ENCODE measurements at regions not wholly inside any gene's neighbourhood (a gene's known extent, or its start where the extent isn't known, plus 50 kb on each side); places are given as distances from the start of the nearest gene placed in this dataset.

- no peak overlapping the region for H3K4me3 ChIP-seq (ENCODE audit: insufficient read length, low read depth)
- no peaks in the 10 kb centered on the region for H3K36me3 ChIP-seq (ENCODE audit: insufficient read depth, insufficient read length, low read length)
- DNase-seq (ENCODE audit: low read depth, low spot score): no peak
- peaks cover 9% of the 10 kb centered on the region for H3K27me3 ChIP-seq (ENCODE audit: insufficient read depth, insufficient read length)
- H3K9ac ChIP-seq (ENCODE audit: insufficient read length, low read depth): no peak overlapping the region
- TF ChIP-seq SUZ12 (IDR thresholded peaks at IDR 0.05; ENCODE audit: extremely low read depth, insufficient read depth, insufficient read length) (no peak), YY1 (IDR thresholded peaks at IDR 0.05; ENCODE audit: insufficient read depth, insufficient read length) (no peak), ZNF274 (IDR thresholded peaks at IDR 0.05; ENCODE audit: low read depth, low read length) (no peak)
- H3K4me1 ChIP-seq (ENCODE audit: insufficient read depth, insufficient read length): no peaks in the 10 kb centered on the region
- H3K9me3 ChIP-seq (ENCODE audit: insufficient read depth, low read length): no peaks in the 10 kb centered on the region
These were observed 137.6 kb upstream of the LPCAT1 start for GRCh38 chr5:1661311-1661710.

- no peaks in the 10 kb centered on the region for H3K36me3 ChIP-seq (ENCODE audit: insufficient read depth, insufficient read length, low read length)
- no peak for DNase-seq (ENCODE audit: low read depth, low spot score)
- TF ChIP-seq ZNF274 (IDR thresholded peaks at IDR 0.05; ENCODE audit: low read depth, low read length) (no peak), YY1 (IDR thresholded peaks at IDR 0.05; ENCODE audit: insufficient read depth, insufficient read length) (no peak), SUZ12 (IDR thresholded peaks at IDR 0.05; ENCODE audit: extremely low read depth, insufficient read depth, insufficient read length) (no peak)
- H3K9ac ChIP-seq (ENCODE audit: insufficient read length, low read depth): no peak overlapping the region
- no peak overlapping the region for H3K4me3 ChIP-seq (ENCODE audit: insufficient read length, low read depth)
- H3K9me3 ChIP-seq (ENCODE audit: insufficient read depth, low read length): no peaks in the 10 kb centered on the region
- H3K27me3 ChIP-seq (ENCODE audit: insufficient read depth, insufficient read length): peaks cover 7% of the 10 kb centered on the region
- H3K4me1 ChIP-seq (ENCODE audit: insufficient read depth, insufficient read length): no peaks in the 10 kb centered on the region
These were observed 136.8 kb upstream of the LPCAT1 start for GRCh38 chr5:1660511-1660910.

- Histone ChIP-seq H3K36me3 (ENCODE audit: insufficient read depth, insufficient read length, low read length) (no peaks in the 10 kb centered on the region), H3K27me3 (ENCODE audit: insufficient read depth, insufficient read length) (peaks cover 10% of the 10 kb centered on the region), H3K9ac (ENCODE audit: insufficient read length, low read depth) (no peak overlapping the region), H3K4me3 (ENCODE audit: insufficient read length, low read depth) (no peak overlapping the region), H3K4me1 (ENCODE audit: insufficient read depth, insufficient read length) (no peaks in the 10 kb centered on the region), H3K9me3 (ENCODE audit: insufficient read depth, low read length) (no peaks in the 10 kb centered on the region)
- DNase-seq (ENCODE audit: low read depth, low spot score): no peak
- no peak for TF ChIP-seq SUZ12 (IDR thresholded peaks at IDR 0.05; ENCODE audit: extremely low read depth, insufficient read depth, insufficient read length)
- TF ChIP-seq ZNF274 (IDR thresholded peaks at IDR 0.05; ENCODE audit: low read depth, low read length): no peak
- no peak for TF ChIP-seq YY1 (IDR thresholded peaks at IDR 0.05; ENCODE audit: insufficient read depth, insufficient read length)
These were observed 136.2 kb upstream of the LPCAT1 start for GRCh38 chr5:1660001-1660400.

- H3K9me3 ChIP-seq (ENCODE audit: insufficient read depth, low read length): no peaks in the 10 kb centered on the region
- DNase-seq (ENCODE audit: low read depth, low spot score): no peak
- no peak overlapping the region for H3K9ac ChIP-seq (ENCODE audit: insufficient read length, low read depth)
- TF ChIP-seq YY1 (IDR thresholded peaks at IDR 0.05; ENCODE audit: insufficient read depth, insufficient read length) (no peak), SUZ12 (IDR thresholded peaks at IDR 0.05; ENCODE audit: extremely low read depth, insufficient read depth, insufficient read length) (no peak), ZNF274 (IDR thresholded peaks at IDR 0.05; ENCODE audit: low read depth, low read length) (no peak)
- H3K36me3 ChIP-seq (ENCODE audit: insufficient read depth, insufficient read length, low read length): no peaks in the 10 kb centered on the region
- peaks cover 16% of the 10 kb centered on the region for H3K27me3 ChIP-seq (ENCODE audit: insufficient read depth, insufficient read length)
- H3K4me1 ChIP-seq (ENCODE audit: insufficient read depth, insufficient read length): no peaks in the 10 kb centered on the region
- no peak overlapping the region for H3K4me3 ChIP-seq (ENCODE audit: insufficient read length, low read depth)
These were observed 135.6 kb upstream of the LPCAT1 start for GRCh38 chr5:1659100-1659981.

- no peaks in the 10 kb centered on the region for H3K4me1 ChIP-seq (ENCODE audit: insufficient read depth, insufficient read length)
- no peak overlapping the region for H3K9ac ChIP-seq (ENCODE audit: insufficient read length, low read depth)
- no peaks in the 10 kb centered on the region for H3K36me3 ChIP-seq (ENCODE audit: insufficient read depth, insufficient read length, low read length)
- H3K4me3 ChIP-seq (ENCODE audit: insufficient read length, low read depth): no peak overlapping the region
- H3K27me3 ChIP-seq (ENCODE audit: insufficient read depth, insufficient read length): peaks cover 20% of the 10 kb centered on the region
- H3K9me3 ChIP-seq (ENCODE audit: insufficient read depth, low read length): no peaks in the 10 kb centered on the region
- DNase-seq (ENCODE audit: low read depth, low spot score): no peak
- no peak for TF ChIP-seq ZNF274 (IDR thresholded peaks at IDR 0.05; ENCODE audit: low read depth, low read length)
- TF ChIP-seq SUZ12 (IDR thresholded peaks at IDR 0.05; ENCODE audit: extremely low read depth, insufficient read depth, insufficient read length): no peak
- no peak for TF ChIP-seq YY1 (IDR thresholded peaks at IDR 0.05; ENCODE audit: insufficient read depth, insufficient read length)
These were observed 134.9 kb upstream of the LPCAT1 start for GRCh38 chr5:1658665-1659064.

- no peaks in the 10 kb centered on the region for H3K9me3 ChIP-seq (ENCODE audit: insufficient read depth, low read length)
- no peak for DNase-seq (ENCODE audit: low read depth, low spot score)
- no peaks in the 10 kb centered on the region for H3K4me1 ChIP-seq (ENCODE audit: insufficient read depth, insufficient read length)
- no peak for TF ChIP-seq SUZ12 (IDR thresholded peaks at IDR 0.05; ENCODE audit: extremely low read depth, insufficient read depth, insufficient read length)
- no peak for TF ChIP-seq YY1 (IDR thresholded peaks at IDR 0.05; ENCODE audit: insufficient read depth, insufficient read length)
- TF ChIP-seq ZNF274 (IDR thresholded peaks at IDR 0.05; ENCODE audit: low read depth, low read length): no peak
- H3K36me3 ChIP-seq (ENCODE audit: insufficient read depth, insufficient read length, low read length): no peaks in the 10 kb centered on the region
- H3K27me3 ChIP-seq (ENCODE audit: insufficient read depth, insufficient read length): peaks cover 34% of the 10 kb centered on the region
- no peak overlapping the region for H3K9ac ChIP-seq (ENCODE audit: insufficient read length, low read depth)
- H3K4me3 ChIP-seq (ENCODE audit: insufficient read length, low read depth): no peak overlapping the region
These were observed 133.5 kb upstream of the LPCAT1 start for GRCh38 chr5:1657161-1657741.

- H3K36me3 ChIP-seq (ENCODE audit: insufficient read depth, insufficient read length, low read length): no peaks in the 10 kb centered on the region
- H3K9ac ChIP-seq (ENCODE audit: insufficient read length, low read depth): no peak overlapping the region
- H3K4me3 ChIP-seq (ENCODE audit: insufficient read length, low read depth): no peak overlapping the region
- no peaks in the 10 kb centered on the region for H3K4me1 ChIP-seq (ENCODE audit: insufficient read depth, insufficient read length)
- peaks cover 39% of the 10 kb centered on the region for H3K27me3 ChIP-seq (ENCODE audit: insufficient read depth, insufficient read length)
- TF ChIP-seq ZNF274 (IDR thresholded peaks at IDR 0.05; ENCODE audit: low read depth, low read length): no peak
- no peak for TF ChIP-seq YY1 (IDR thresholded peaks at IDR 0.05; ENCODE audit: insufficient read depth, insufficient read length)
- TF ChIP-seq SUZ12 (IDR thresholded peaks at IDR 0.05; ENCODE audit: extremely low read depth, insufficient read depth, insufficient read length): no peak
- H3K9me3 ChIP-seq (ENCODE audit: insufficient read depth, low read length): no peaks in the 10 kb centered on the region
- DNase-seq (ENCODE audit: low read depth, low spot score): no peak
These were observed 132.7 kb upstream of the LPCAT1 start for GRCh38 chr5:1656271-1656975.
